Right forelimb (tissue), 1 donor: ENCODE measurements at regions not wholly inside any gene's neighbourhood (a gene's known extent, or its start where the extent isn't known, plus 50 kb on each side); places are given as distances from the start of the nearest gene placed in this dataset.
"Not testable (repeated sequence)": the region's sequence is repeated elsewhere in the genome, so short reads cannot be mapped to it uniquely, and the experiment has no call there.

Experiments used
- DNase-seq: peaks from one replicate; pipeline ENCODE4 v3.0.0-alpha.2; 2018

DNA sequence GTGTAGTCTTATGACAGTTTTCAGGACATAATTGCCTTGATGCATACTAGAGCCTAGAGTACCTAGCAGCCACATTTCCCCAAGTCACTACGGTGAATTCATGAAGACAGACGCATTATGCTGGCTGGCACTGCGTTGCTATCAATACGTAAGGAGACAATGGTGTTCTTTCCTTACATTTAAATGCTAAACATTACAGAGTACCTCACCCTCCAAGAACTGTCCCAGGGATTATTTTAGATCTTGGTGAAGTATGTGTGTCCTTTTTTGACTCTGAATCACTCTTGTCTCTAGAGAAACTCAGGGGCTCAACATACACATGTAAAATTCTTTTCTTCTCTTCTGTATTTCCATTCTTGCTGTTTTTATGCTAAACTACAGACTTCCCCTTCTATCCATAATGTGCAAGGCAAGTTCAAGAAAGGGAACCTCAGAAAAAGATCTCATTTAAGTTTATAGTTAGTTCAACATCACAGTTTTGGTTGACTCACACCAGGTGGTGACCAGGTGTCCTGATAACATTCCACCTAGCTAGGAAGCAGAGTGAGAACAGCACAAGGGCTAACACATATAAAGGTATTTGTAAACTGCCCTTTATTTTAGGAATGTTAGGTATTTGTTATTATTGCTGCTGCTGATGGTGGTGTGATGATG is 212.4 kb upstream of the HNRNPA3 start:
- no peak for DNase-seq

DNA sequence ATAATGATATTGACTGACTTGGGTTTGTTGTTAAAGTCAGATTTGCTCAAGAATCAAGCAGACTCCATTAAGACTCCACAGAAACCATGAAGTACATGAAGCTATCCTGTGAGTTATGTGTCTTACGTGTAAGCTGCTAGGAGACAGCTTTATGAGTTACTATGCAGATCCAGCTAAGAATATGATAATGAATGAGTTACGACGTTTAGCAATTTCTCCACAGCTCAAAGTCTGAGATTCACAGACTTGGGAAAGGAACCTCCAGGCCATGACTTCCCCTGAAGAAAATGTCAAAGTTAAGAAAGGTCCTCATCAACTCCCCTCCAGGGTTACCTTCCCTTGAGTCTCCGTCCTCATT is 211.9 kb upstream of the HNRNPA3 start:
- DNase-seq, result no peak

GRCh38 chr2:177001334-177001733 is 211.3 kb upstream of the HNRNPA3 start:
- DNase-seq, result no peak

- DNase-seq, result no peak
These were observed 209.6 kb upstream of the HNRNPA3 start for GRCh38 chr2:177002983-177003382.

- DNase-seq, result not testable (repeated sequence)
These were observed 204.9 kb upstream of the HNRNPA3 start for GRCh38 chr2:177007726-177008125.

GRCh38 chr2:177008662-177009061 is 203.9 kb upstream of the HNRNPA3 start:
- not testable (repeated sequence) for DNase-seq

GRCh38 chr2:177010146-177010545 is 202.4 kb upstream of the HNRNPA3 start:
- no peak for DNase-seq

DNA sequence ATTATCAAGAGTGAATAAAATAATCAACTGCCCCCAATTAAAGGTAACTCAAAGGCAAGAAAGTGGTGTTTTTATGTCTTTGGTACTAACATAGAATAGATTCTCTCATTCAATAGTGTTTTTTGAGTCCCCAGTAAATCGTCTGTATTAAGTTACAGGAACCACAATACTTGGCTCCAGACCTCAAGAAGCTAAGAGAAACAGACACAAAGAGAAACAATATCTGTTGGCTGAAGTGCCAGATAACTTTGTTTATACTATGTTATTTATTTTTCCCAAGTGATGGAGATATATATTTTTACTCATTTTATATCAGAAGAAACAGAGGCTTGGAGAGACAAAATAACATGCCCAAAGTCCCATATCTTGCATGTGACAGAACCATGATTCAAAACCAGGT is 201.7 kb upstream of the HNRNPA3 start:
- DNase-seq, result no peak

- no peak for DNase-seq
These were observed 197.6 kb upstream of the HNRNPA3 start for GRCh38 chr2:177014946-177015345.

DNA sequence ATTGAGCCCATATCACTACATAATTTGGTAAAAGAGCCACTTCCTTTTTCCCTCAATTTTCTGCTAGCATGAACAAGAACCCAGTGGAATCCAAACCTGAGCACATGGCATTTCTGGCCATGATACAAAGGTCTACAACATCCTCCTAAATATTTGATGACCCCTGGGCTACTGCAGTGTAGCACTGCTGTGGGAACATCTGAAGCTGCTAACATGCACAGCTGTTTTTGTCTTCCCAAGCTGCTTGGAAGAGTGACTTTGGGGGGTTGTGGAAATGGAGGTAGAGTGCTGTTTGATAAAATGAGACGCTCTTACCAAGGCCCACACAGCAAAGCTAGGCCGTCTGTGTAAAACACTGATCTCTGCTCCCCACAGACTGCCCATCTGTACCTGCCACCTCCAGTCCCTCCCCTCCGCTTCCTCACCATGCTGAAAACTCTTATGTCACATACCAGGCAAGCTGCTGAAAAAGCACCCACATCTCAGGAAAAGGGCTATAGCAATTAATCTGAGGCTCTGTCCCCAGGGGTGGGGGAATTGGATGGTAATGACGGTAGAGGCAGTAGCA is 197.2 kb upstream of the HNRNPA3 start:
- no peak for DNase-seq

DNA sequence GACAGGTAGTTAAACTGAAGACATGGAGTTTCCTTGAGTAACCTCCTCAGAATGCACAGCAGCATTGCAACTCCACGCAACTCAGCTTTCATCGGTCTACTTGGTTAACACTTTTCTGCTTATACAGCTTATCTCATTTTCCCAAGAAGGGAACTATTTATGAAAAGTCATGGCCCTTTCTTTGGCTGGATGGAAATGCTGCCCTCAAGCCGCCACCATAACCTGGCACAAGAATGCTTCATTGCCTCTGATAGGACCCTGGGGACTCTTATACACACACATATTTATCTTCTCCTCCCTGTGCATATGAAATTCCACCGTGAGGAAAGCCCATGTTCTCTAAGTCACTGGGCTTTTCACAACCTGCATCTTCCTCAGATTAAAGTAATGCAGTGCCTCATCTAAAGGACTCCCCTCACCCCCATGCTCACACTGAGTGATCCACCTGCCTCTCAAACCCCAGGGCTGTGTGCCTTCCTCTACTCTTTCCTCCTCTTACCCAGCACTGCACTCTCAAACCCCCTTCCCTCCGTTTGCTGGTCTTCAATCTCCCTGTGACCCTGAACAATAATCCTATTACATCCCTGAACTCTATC is 192.0 kb upstream of the HNRNPA3 start:
- no peak for DNase-seq

DNA sequence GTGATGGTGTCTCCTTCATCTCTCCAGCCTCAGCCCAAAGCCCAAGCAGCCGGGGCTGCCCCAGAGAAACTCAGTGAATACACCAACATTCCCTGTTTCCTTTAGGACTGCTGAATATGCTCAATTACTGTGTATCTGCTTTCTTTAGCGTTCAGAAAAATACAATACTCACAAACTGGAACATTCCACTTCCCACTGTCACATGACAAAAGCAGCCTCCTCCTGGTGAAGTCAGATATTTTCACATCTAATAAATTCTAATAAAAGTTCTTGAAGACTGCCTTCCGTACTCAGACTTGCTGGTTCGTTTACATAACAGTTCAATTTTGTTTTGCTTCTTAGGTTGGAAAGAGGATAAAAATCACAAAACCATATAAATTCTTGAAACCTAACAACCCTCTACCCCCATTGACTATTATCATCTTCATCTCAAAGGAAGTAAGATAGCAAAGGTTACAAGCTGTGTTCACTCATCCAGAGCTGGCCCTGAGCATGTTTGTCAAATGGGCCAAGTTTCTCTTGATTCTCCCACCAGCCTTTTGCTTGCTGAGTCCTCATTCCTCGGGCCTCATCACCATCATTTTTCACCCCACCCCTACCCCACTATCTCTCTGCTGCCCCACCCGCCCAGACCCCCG is 190.8 kb upstream of the HNRNPA3 start:
- DNase-seq, result no peak

- no peak for DNase-seq
These were observed 187.8 kb upstream of the HNRNPA3 start for GRCh38 chr2:177024765-177025164.

- no peak for DNase-seq
These were observed 186.3 kb upstream of the HNRNPA3 start for GRCh38 chr2:177026253-177026652.

DNA sequence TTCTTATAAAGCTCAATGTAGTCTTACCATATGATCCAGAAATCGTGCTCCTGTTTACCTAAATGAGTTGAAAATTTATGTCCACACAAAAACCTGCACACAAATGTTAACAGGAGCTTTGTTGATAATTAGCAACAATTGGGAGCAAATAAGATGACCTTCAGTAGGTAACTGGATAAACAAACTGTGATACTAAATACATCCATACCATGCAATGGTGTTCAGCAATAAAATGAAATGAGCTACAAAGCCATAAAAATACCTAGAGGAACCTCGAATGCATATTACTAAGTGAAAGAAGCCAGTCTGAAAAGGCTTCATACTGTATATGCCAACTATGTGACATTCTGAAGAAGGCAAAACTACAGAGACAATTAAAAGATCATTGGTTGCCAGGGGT is 185.6 kb upstream of the HNRNPA3 start:
- DNase-seq, result no peak

GRCh38 chr2:177028296-177028695 is 184.3 kb upstream of the HNRNPA3 start:
- DNase-seq, result no peak

DNA sequence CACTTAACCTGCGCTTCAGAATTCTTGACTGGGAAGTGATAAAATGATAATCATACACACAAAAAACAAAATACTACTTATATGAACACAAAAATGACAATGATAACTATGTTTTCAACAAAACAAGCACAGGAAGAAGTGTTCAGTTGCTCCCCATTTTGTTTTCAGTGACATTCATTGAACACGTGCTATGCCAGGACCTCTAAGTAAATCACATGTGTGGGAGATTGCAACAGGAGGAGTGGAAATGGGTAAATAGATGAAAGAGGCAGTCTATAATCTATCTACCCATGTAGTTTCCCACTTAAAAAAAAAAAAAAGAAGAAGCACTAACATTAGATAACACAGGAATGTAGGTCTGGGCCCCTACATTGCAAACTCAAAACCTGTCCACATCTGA is 183.5 kb upstream of the HNRNPA3 start:
- DNase-seq, result no peak

- no peak for DNase-seq
These were observed 183.1 kb upstream of the HNRNPA3 start for GRCh38 chr2:177029501-177029900.

GRCh38 chr2:177029901-177030300 is 182.7 kb upstream of the HNRNPA3 start:
- DNase-seq, result no peak

DNA sequence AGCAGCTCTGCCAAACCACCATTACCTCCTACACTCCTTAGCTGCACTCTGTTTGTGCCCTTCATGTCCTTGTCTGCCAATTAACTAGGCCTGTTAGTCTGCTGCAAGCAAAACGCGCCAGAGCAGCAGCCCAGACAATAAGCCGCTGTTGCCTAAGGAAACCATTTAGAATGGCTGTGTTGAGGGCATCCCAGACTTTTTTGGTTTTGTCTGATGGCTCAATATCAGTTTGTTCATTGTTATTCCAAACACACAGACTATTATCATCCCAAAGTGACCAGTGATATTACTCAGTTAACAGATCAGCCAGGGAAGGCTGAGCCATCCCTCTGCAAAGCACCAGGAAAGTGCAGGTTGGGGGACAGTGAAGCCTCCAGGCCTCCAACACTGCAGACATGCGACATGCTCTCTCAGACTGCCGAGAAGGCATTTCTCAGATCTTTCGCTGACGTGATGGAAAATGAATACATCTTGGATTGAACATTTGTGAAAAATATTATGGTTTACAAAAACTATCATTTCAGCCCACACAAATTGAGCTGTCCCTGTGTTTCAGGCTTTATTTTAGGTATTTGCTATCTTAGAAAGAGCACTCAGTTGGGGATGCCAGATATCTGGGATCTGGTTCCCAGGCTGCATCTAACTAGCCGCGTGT is 182.0 kb upstream of the HNRNPA3 start:
- no peak for DNase-seq

DNA sequence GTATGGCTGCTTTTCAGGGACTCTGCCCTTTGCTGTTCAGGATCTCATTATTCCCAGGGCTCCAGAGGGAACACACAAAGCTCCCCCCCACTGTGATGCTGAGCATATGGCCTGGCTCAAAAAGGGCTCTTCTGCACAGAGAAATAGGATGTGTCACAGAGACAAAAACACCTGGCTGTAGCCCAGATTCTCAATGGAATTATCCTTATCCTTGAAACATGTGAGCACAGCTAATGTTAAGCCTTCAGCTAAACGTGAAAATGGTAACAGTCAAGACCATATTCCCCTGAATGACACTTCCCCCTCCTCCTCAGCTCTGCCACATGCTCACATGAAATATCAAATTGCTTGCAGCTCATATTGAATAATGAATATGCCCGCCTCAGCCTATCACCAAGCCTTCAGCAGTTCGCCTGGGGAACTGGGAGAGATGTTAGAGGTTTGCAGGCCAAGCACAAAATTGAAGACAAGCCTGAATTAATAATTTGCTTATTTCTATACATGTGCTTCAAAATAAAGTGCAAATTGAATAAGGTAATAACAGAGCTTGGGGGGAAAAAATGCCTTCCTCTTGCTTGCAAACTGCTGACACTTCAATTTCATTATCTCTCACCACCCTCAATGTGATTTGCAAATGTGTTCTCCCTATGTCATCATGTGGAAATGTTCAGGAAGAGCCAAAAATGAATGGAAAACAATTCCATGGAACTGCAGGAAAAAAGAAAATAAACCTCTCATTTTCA is 181.0 kb upstream of the HNRNPA3 start:
- no peak for DNase-seq

DNA sequence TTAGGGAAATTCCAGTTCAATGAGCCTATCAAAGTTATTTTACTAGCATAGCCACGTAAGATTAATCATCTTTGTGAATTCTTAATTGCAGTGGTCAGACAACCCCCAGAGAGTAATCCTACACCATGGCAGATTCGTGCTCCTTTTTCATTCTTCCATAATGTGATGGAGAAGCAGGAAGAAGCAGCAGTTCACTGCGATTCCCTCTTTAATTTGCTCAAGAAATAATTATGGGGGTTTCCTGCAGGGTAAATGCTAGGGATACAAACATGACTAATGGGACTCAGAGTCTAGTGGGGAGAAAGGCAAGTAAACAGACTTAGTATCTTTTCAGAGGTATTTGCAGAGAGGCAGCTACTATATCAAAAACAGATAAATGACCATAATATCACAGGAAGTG is 175.8 kb upstream of the HNRNPA3 start:
- DNase-seq, result no peak

DNA sequence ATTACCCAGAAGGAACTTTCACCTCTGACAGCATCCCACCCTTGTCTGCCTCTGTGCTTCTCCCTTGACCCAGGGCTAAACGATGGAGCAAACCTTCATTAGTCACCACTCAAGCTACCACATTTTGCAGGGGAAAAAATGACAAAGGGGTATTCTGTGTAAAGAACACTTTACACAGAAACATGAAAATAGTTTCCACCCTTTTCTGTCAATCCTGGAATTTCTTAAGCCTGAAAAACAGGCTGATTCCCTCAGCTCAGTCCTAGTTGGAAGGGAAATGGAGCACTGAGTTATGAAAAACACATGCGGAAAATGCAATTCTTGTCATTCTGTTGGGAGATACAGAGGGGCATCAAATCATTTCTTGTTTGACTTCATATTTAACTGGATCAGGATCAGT is 175.0 kb upstream of the HNRNPA3 start:
- no peak for DNase-seq
